Peyer's patch (tissue), 4 donors: ENCODE measurements at regions not wholly inside any gene's neighbourhood (a gene's known extent, or its start where the extent isn't known, plus 50 kb on each side); places are given as distances from the start of the nearest gene placed in this dataset.

Source experiments
- POLR2A ChIP-seq, 2 donors: fragments of 450-650 bp; IDR thresholded peaks; one replicate each; pipeline ENCODE4 v1.5.1; 2017; ENCODE audit warnings: antibody characterized with exemption in 2 of 2, mild to moderate bottlenecking in 2 of 2, moderate library complexity in 2 of 2
- TF ChIP-seq, protein P1 (sequence below), 6 experiments: fragments of 450-650 bp in 4 of 6; fragments of 200-600 bp in 2 of 6; sonication (generic) in 1 of 6; IDR thresholded peaks; one replicate each; pipeline ENCODE4 v1.5.1; 2017 to 2019; ENCODE audit warnings: antibody characterized with exemption in 6 of 6, mild to moderate bottlenecking in 3 of 6, moderate library complexity in 1 of 6

DNA sequence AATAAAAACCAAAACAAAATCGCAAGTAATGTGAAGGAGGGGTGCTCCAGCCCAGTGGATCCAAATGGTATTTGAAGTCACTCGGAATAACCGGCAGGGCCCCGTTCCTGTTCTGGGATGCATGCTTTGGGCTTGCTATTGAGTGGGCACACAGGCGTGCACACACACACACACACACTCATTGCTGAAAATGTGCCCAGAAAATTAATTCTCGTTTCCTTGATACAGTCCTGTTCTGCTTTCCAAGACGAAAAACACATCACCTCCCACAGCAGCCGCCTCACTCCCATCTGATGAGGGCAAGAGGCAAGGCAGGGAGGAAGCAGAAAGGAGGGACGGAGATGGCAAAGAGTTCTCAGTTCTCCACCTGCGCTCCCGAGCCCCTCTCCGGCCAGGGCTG is 62.2 kb upstream of the SDK2 start:
- TF ChIP-seq, protein P1, sequence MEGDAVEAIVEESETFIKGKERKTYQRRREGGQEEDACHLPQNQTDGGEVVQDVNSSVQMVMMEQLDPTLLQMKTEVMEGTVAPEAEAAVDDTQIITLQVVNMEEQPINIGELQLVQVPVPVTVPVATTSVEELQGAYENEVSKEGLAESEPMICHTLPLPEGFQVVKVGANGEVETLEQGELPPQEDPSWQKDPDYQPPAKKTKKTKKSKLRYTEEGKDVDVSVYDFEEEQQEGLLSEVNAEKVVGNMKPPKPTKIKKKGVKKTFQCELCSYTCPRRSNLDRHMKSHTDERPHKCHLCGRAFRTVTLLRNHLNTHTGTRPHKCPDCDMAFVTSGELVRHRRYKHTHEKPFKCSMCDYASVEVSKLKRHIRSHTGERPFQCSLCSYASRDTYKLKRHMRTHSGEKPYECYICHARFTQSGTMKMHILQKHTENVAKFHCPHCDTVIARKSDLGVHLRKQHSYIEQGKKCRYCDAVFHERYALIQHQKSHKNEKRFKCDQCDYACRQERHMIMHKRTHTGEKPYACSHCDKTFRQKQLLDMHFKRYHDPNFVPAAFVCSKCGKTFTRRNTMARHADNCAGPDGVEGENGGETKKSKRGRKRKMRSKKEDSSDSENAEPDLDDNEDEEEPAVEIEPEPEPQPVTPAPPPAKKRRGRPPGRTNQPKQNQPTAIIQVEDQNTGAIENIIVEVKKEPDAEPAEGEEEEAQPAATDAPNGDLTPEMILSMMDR (IDR thresholded peaks at IDR 0.05) = no peak
- TF ChIP-seq POLR2A (IDR thresholded peaks at IDR 0.05) = no peak
